GM12878 (cell line): ENCODE measurements at regions not wholly inside any gene's neighbourhood (a gene's known extent, or its start where the extent isn't known, plus 50 kb on each side); places are given as distances from the start of the nearest gene placed in this dataset.

Experiments
- ATAC-seq: fragments of 200-7000 bp; cut with Tn5 transposase; 3 replicates; pipeline ENCODE4 v1.9.1; 2020; ENCODE audit warnings: mild to moderate bottlenecking, moderate library complexity
- BruUV-seq: library from RNA; stranded (reverse); fragments of 400-500 nt; replicated peaks from 2 replicates; lab custom pipeline; 2021; lab: Mats Ljungman, UMichigan
- CTCF ChIA-PET: fragments of 300-600 bp; sonication (Branson Sonifier 250); formaldehyde crosslinking; extraction: SDS; loops from one replicate; lab custom pipeline; 2021; ENCODE audit warnings: inconsistent platforms; lab: Yijun Ruan, JAX
- POLR2A ChIA-PET: fragments of 350-600 bp; formaldehyde crosslinking; extraction: SDS; loops from one replicate; lab custom pipeline; 2021; ENCODE audit warnings: inconsistent platforms; lab: Charles Lee
- RAD21 ChIA-PET: fragments of 300-600 bp; sonication (Branson Sonifier 250); formaldehyde crosslinking; loops from one replicate; lab custom pipeline; 2023; ENCODE audit warnings: antibody characterized with exemption; ENCODE audit not compliant: unreplicated experiment; lab: Charles Lee
- SMC1A ChIA-PET: fragments of 300-600 bp; sonication (Branson Sonifier 250); formaldehyde crosslinking; loops from one replicate; lab custom pipeline; 2023; ENCODE audit not compliant: unreplicated experiment, uncharacterized antibody; lab: Charles Lee
- DNase-seq: peaks from one replicate; pipeline ENCODE4 v3.0.0-alpha.2; 2011; ENCODE audit warnings: low read depth, low spot score
- FAIRE-seq: peaks from 3 replicates; lab custom pipeline; 2011; peaks lifted over from hg19 to GRCh38; lab: Jason Lieb, UNC
- H2AFZ ChIP-seq: 2 replicates; pipeline ENCODE4 v1.6.0; 2011; ENCODE audit warnings: low read depth, low read length, control low read depth; ENCODE audit not compliant: control insufficient read depth
- H3K27ac ChIP-seq: 2 replicates; pipeline ENCODE4 v1.5.1; 2011; ENCODE audit warnings: control low read depth; ENCODE audit not compliant: control insufficient read depth, insufficient read depth
- H3K27me3 ChIP-seq, 2 experiments: replicated peaks in 1 of 2; 2 replicates each; pipeline versions ENCODE4 v1.6.0 to v1.6.1; 2011; ENCODE audit warnings: low read length in 1 of 2; ENCODE audit not compliant: control insufficient read depth in 2 of 2, insufficient read depth in 2 of 2
- H3K36me3 ChIP-seq, 2 experiments: 2 replicates each; pipeline ENCODE4 v1.5.1; 2011; ENCODE audit warnings: low read length in 1 of 2; ENCODE audit not compliant: control insufficient read depth in 2 of 2, insufficient read depth in 2 of 2
- H3K4me1 ChIP-seq: 2 replicates; pipeline ENCODE4 v1.6.1; 2011; ENCODE audit warnings: mild to moderate bottlenecking, low read length, moderate library complexity, mixed read lengths; ENCODE audit not compliant: control insufficient read depth, insufficient read depth
- H3K4me2 ChIP-seq: 2 replicates; pipeline ENCODE4 v1.6.0; 2011; ENCODE audit warnings: control low read depth; ENCODE audit not compliant: control insufficient read depth, insufficient read depth
- H3K4me3 ChIP-seq: fragments of 200-600 bp; sonication (generic); 2 replicates; pipeline ENCODE4 v1.5.1; 2016
- H3K79me2 ChIP-seq: 2 replicates; pipeline ENCODE4 v1.6.0; 2011; ENCODE audit warnings: low read length; ENCODE audit not compliant: control insufficient read depth, insufficient read depth
- H3K9ac ChIP-seq: 2 replicates; pipeline ENCODE4 v1.8.0; 2011; ENCODE audit warnings: low read length, control low read depth, mixed read lengths; ENCODE audit not compliant: control insufficient read depth, insufficient read depth
- H3K9me3 ChIP-seq: replicated peaks from 3 replicates; pipeline ENCODE4 v1.5.1; 2011; ENCODE audit warnings: mild to moderate bottlenecking, low read length; ENCODE audit not compliant: control insufficient read depth, insufficient read depth
- H4K20me1 ChIP-seq: 2 replicates; pipeline ENCODE4 v1.6.0; 2011; ENCODE audit not compliant: control insufficient read depth, insufficient read depth
- ATF3 ChIP-seq: IDR thresholded peaks from 2 replicates; pipeline ENCODE4 v1.6.1; 2011; ENCODE audit warnings: low read depth, mild to moderate bottlenecking, low read length, moderate library complexity, borderline replicate concordance; ENCODE audit errors: extremely low read depth
- CHD4 ChIP-seq: fragments of 200-600 bp; sonication (generic); IDR thresholded peaks from 2 replicates; pipeline ENCODE4 v1.6.1; 2016; ENCODE audit warnings: mild to moderate bottlenecking
- EED ChIP-seq: sonication (generic); IDR thresholded peaks from 2 replicates; pipeline ENCODE4 v1.6.1; 2016; ENCODE audit warnings: antibody characterized with exemption, low read depth
- GABPA ChIP-seq: IDR thresholded peaks from 2 replicates; pipeline ENCODE4 v1.6.1; 2014; ENCODE audit warnings: antibody characterized with exemption, low read depth, mild to moderate bottlenecking, inconsistent platforms
- HCFC1 ChIP-seq: fragments of 150-350 bp; IDR thresholded peaks from 2 replicates; pipeline ENCODE4 v1.6.1; 2014; ENCODE audit warnings: low read length
- HDAC6 ChIP-seq: fragments of 200-600 bp; sonication (generic); IDR thresholded peaks from one replicate; pipeline ENCODE4 v1.8.0; 2017; ENCODE audit warnings: antibody characterized with exemption; ENCODE audit not compliant: unreplicated experiment
- HDGF ChIP-seq: fragments of 450-650 bp; IDR thresholded peaks from 2 replicates; pipeline ENCODE4 v1.6.1; 2016; ENCODE audit warnings: antibody characterized with exemption
- IRF3 ChIP-seq: fragments of 450-650 bp; IDR thresholded peaks from 2 replicates; pipeline ENCODE4 v1.6.1; 2014; ENCODE audit warnings: mild to moderate bottlenecking
- MTA3 ChIP-seq: IDR thresholded peaks from 2 replicates; pipeline ENCODE4 v1.6.1; 2012; ENCODE audit warnings: low read length, inconsistent platforms, borderline replicate concordance
- NFXL1 ChIP-seq: fragments of 450-650 bp; IDR thresholded peaks from 2 replicates; pipeline ENCODE4 v1.6.1; 2017; ENCODE audit warnings: antibody characterized with exemption, mild to moderate bottlenecking, borderline replicate concordance
- NR2F1 ChIP-seq: fragments of 450-650 bp; conservative IDR thresholded peaks from 2 replicates; pipeline ENCODE4 v1.6.1; 2017; ENCODE audit warnings: mild to moderate bottlenecking
- POLR2A ChIP-seq: IDR thresholded peaks from 2 replicates; pipeline ENCODE4 v1.6.1; 2011; ENCODE audit warnings: low read depth, mild to moderate bottlenecking, low read length
- PRDM15 ChIP-seq: fragments of 450-650 bp; formaldehyde crosslinking; IDR thresholded peaks from 2 replicates; pipeline ENCODE4 v1.4.0; 2020; ENCODE audit warnings: mild to moderate bottlenecking, moderate library complexity
- RFX5 ChIP-seq: IDR thresholded peaks from 2 replicates; pipeline ENCODE4 v1.6.1; 2011; ENCODE audit warnings: low read depth, low read length, improper control_type of control experiment
- TCF3 ChIP-seq: IDR thresholded peaks from 2 replicates; pipeline ENCODE4 v1.6.1; 2012; ENCODE audit warnings: low read depth, mild to moderate bottlenecking, low read length, borderline replicate concordance; ENCODE audit not compliant: insufficient read depth
- ZNF217 ChIP-seq: fragments of 450-650 bp; IDR thresholded peaks from 2 replicates; pipeline ENCODE4 v1.6.1; 2017; ENCODE audit warnings: antibody characterized with exemption, mild to moderate bottlenecking
- WGBS: methylation state at CpG from one replicate; pipeline ENCODE4 v1.1.6; 2016; ENCODE audit warnings: low lambda C conversion rate; ENCODE audit not compliant: insufficient replicate concordance, insufficient coverage; ENCODE audit errors: missing lambda C conversion rate; 5-methylcytosine and 5-hydroxymethylcytosine counted together
- in situ Hi-C: fragments of 300-500 bp; cut with MboI; formaldehyde crosslinking; loops from 9 replicates; pipeline ENCODE4 v1.14.3; 2018; ENCODE audit warnings: mixed read lengths
- intact Hi-C: fragments of 100-400 bp; cut with micrococcal nuclease; formaldehyde crosslinking; loops from one replicate; pipeline ENCODE4 v1.14.2; 2022; ENCODE audit not compliant: unreplicated experiment

GRCh38 chr1:37166005-37166404 is 131.7 kb upstream of the GRIK3 start:
- Histone ChIP-seq H2AFZ (no peak overlapping the region), H3K4me1 (no peaks in the 10 kb centered on the region), H3K9ac (no peak overlapping the region), H3K36me3 (no peaks in the 10 kb centered on the region), H3K4me3 (no peak overlapping the region), H3K27ac (no peak overlapping the region), H3K4me2 (no peak overlapping the region), H4K20me1 (no peaks in the 10 kb centered on the region), H3K9me3 (no peaks in the 10 kb centered on the region), H3K27me3 (no peaks in the 10 kb centered on the region), H3K79me2 (no peaks in the 10 kb centered on the region)
- no peak for ATAC-seq
- FAIRE-seq: no peak
- ChIA-PET CTCF (no interaction called here), RAD21 (no interaction called here), POLR2A (no interaction called here), SMC1A (no interaction called here)
- 77% methylated on average over 2 of the region's 2 CpGs for WGBS
- DNase-seq: no peak
- in situ Hi-C loops (no loop called here), intact Hi-C loops (no loop called here)
- TF ChIP-seq TCF3: no peak
- TF ChIP-seq CHD4: no peak
- TF ChIP-seq POLR2A: no peak
- no peak for TF ChIP-seq GABPA
- TF ChIP-seq HDAC6: no peak
- no peak for TF ChIP-seq HCFC1
- no peak for TF ChIP-seq ZNF217
- no TSS peak for BruUV-seq

- ATAC-seq: no peak
- H3K36me3 ChIP-seq: no peaks in the 10 kb centered on the region
- no peaks in the 10 kb centered on the region for H3K79me2 ChIP-seq
- no peak overlapping the region for H3K27ac ChIP-seq
- no peaks in the 10 kb centered on the region for H4K20me1 ChIP-seq
- 67% methylated on average over 1 of the region's 1 CpG for WGBS
- H3K9ac ChIP-seq: no peak overlapping the region
- H2AFZ ChIP-seq: no peak overlapping the region
- H3K4me2 ChIP-seq: no peak overlapping the region
- intact Hi-C loops: no loop called here
- ChIA-PET POLR2A (no interaction called here), CTCF (no interaction called here), RAD21 (no interaction called here), SMC1A (no interaction called here)
- H3K4me1 ChIP-seq: no peaks in the 10 kb centered on the region
- no TSS peak for BruUV-seq
- H3K9me3 ChIP-seq: no peaks in the 10 kb centered on the region
- no peak for DNase-seq
- no peaks in the 10 kb centered on the region; a peak in 1 of 4 replicates for H3K27me3 ChIP-seq
- in situ Hi-C loops: no loop called here
- FAIRE-seq: no peak
- no peak overlapping the region for H3K4me3 ChIP-seq
- TF ChIP-seq RFX5 (no peak), NR2F1 (no peak), NFXL1 (no peak), IRF3 (no peak), PRDM15 (CRISPR knock-in tag) (no peak), HDGF (no peak), HDAC6 (no peak), MTA3 (no peak), ATF3 (no peak), EED (no peak)
Measured at GRCh38 chr1:37167479-37167878, 133.2 kb upstream of the GRIK3 start.
